IPS-18a (cell line): ENCODE measurements at regions not wholly inside any gene's neighbourhood (a gene's known extent, or its start where the extent isn't known, plus 50 kb on each side); places are given as distances from the start of the nearest gene placed in this dataset.
A peak's percentile ranks its signal among the peaks of the same experiment; 100 is the strongest.

Experiments used
- H3K27ac ChIP-seq: one replicate; pipeline ENCODE4 v1.5.1; 2013; ENCODE audit warnings: low read length
- H3K27me3 ChIP-seq: one replicate; pipeline ENCODE4 v1.6.1; 2013; ENCODE audit warnings: mild to moderate bottlenecking, low read length; ENCODE audit not compliant: control insufficient read depth, insufficient read depth
- H3K36me3 ChIP-seq: one replicate; pipeline ENCODE4 v1.6.1; 2013; ENCODE audit warnings: low read depth, low read length; ENCODE audit not compliant: control insufficient read depth
- H3K4me1 ChIP-seq: one replicate; pipeline ENCODE4 v1.6.1; 2013; ENCODE audit warnings: low read depth, low read length; ENCODE audit not compliant: control insufficient read depth
- H3K4me3 ChIP-seq: one replicate; pipeline ENCODE4 v1.5.1; 2013; ENCODE audit warnings: low read length
- H3K9ac ChIP-seq: one replicate; pipeline ENCODE4 v1.6.1; 2013; ENCODE audit warnings: mild to moderate bottlenecking, low read length, moderate library complexity
- H3K9me3 ChIP-seq: one replicate; pipeline ENCODE4 v1.6.1; 2013; ENCODE audit warnings: low read depth, low read length; ENCODE audit not compliant: control insufficient read depth

DNA sequence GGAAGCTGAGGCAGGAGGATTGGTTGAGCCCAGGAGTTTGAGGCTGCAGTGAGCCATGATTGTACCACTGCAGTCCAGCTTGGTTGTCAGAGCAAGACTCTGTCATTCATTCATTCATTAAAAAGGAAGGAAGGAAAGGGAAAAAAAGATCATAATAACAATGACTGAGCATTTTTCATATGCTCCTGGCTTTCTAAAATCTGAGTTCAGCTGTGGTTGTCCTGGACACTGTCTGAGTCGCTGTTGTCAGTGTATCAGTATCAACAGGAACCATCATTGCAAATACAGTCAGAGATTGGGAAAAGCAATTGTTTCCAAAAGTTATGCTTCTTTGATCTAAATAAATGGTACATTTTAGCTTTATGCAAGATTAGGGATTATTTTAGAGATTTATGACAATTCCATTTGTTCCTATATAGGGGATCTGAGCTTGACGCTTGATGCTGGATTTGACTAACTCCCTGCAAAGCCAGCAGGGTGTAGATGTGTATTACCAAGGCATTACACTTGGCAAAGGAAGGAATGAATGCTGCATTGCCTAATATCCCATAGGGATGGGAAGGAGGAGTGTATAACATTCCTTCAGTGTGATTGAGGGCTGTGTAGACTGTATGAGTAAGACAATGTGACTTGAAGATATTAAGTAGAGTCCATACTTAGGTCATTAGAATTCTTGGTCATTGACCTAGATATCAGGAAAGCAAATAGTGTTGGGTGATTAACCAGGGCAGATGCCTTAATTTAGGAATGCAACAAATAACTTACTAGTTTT is 100.2 kb downstream of the DISP1 start:
- no peak overlapping the region for H3K9ac ChIP-seq
- H3K27ac ChIP-seq: no peak overlapping the region
- no peak overlapping the region for H3K4me3 ChIP-seq
- no peaks in the 10 kb centered on the region for H3K27me3 ChIP-seq
- no peaks in the 10 kb centered on the region for H3K9me3 ChIP-seq
- H3K36me3 ChIP-seq: no peaks in the 10 kb centered on the region
- H3K4me1 ChIP-seq: no peaks in the 10 kb centered on the region

- no peaks in the 10 kb centered on the region for H3K9me3 ChIP-seq
- H3K36me3 ChIP-seq: no peaks in the 10 kb centered on the region
- no peaks in the 10 kb centered on the region for H3K4me1 ChIP-seq
- H3K27me3 ChIP-seq: no peaks in the 10 kb centered on the region
- no peak overlapping the region for H3K27ac ChIP-seq
- H3K9ac ChIP-seq: no peak overlapping the region
- H3K4me3 ChIP-seq: no peak overlapping the region
Observed at GRCh38 chr1:222916100-222916499, 101.3 kb downstream of the DISP1 start.

- Histone ChIP-seq H3K9ac (no peak overlapping the region), H3K27ac (no peak overlapping the region)
Observed at GRCh38 chr1:222918801-222919477, 104.1 kb downstream of the DISP1 start.

DNA sequence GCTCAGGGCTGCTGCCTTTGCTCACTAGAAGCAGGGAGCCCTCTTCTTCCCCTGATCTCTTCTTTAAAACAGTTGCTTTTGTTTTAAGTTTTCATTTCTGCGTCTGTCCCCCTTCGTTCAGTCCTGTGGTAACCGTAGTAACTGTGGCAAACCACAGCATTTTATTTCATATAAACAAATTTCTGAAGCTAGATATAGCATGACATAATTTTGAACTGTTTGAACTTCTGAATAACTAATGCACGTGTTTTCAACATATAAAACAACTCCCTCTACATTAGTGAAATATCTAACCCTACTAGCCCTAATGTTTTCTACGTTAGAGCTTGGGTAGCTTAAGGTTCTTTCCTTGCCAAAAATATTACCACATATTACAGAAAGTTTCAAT is 104.6 kb downstream of the DISP1 start:
- no peak overlapping the region for H3K27ac ChIP-seq
- no peaks in the 10 kb centered on the region for H3K9me3 ChIP-seq
- H3K9ac ChIP-seq: no peak overlapping the region

More at GRCh38 chr1:222918801-222919477, 104.1 kb downstream of the DISP1 start:
- Histone ChIP-seq H3K4me3 (no peak overlapping the region), H3K9me3 (no peaks in the 10 kb centered on the region), H3K4me1 (peaks cover 2% of the 10 kb centered on the region), H3K36me3 (no peaks in the 10 kb centered on the region), H3K27me3 (no peaks in the 10 kb centered on the region)

GRCh38 chr1:222920169-222920568 is 105.3 kb downstream of the DISP1 start:
- no peak overlapping the region for H3K27ac ChIP-seq
- no peak overlapping the region for H3K4me3 ChIP-seq
- no peak overlapping the region for H3K9ac ChIP-seq
- no peaks in the 10 kb centered on the region for H3K36me3 ChIP-seq
- peaks cover 3% of the 10 kb centered on the region for H3K4me1 ChIP-seq
- no peaks in the 10 kb centered on the region for H3K27me3 ChIP-seq
- H3K9me3 ChIP-seq: no peaks in the 10 kb centered on the region

More for the DNA sequence above, 104.6 kb downstream of the DISP1 start:
- no peak overlapping the region for H3K4me3 ChIP-seq
- H3K36me3 ChIP-seq: no peaks in the 10 kb centered on the region
- H3K4me1 ChIP-seq: peaks cover 3% of the 10 kb centered on the region
- H3K27me3 ChIP-seq: no peaks in the 10 kb centered on the region

DNA sequence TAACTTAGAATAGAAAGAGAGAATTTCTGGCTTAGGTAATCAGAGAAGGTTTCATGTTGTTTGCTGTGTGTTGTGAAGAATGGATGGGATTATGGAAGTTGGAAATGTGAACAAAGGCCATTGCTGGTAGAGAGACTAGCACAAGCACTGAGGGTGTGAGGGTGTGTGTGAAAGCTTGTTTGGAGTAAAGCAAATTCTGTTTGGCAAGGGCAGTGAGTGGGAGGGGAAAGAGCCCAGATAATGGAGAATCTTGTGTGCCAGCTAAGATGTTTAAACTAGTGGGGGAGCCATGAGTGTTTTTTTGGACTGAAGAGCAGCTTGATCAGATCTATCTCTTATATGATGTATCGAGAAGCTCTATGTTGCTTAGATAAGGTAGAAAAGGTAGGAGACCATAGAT is 107.1 kb downstream of the DISP1 start:
- H3K9ac ChIP-seq: no peak overlapping the region
- no peaks in the 10 kb centered on the region for H3K9me3 ChIP-seq
- H3K4me3 ChIP-seq: no peak overlapping the region
- H3K27me3 ChIP-seq: no peaks in the 10 kb centered on the region
- no peaks in the 10 kb centered on the region for H3K36me3 ChIP-seq
- H3K4me1 ChIP-seq: peaks cover 11% of the 10 kb centered on the region
- no peak overlapping the region for H3K27ac ChIP-seq

DNA sequence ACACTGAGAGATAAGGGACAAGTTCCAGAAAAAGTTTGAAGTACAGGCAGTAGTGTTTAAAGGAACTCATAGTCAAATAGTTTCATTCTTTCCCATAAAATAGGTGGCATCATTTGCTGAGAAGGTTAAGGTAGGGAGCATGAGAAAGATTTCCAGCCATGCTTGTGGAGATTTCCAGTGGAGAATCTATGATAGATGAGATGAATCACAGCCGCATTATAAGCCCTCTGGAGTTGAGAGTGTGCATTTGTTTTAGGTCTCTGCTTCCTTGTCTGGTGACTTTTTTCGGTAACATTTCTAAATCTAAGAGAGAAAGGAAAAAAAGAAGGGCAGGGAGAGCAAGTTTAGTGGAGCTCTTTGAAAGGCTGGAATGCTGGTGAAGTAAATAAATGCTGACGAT is 108.7 kb downstream of the DISP1 start:
- no peaks in the 10 kb centered on the region for H3K27me3 ChIP-seq
- H3K4me3 ChIP-seq: no peak overlapping the region
- H3K9ac ChIP-seq: no peak overlapping the region
- H3K36me3 ChIP-seq: no peaks in the 10 kb centered on the region
- H3K9me3 ChIP-seq: no peaks in the 10 kb centered on the region
- peaks cover 25% of the 10 kb centered on the region for H3K4me1 ChIP-seq
- no peak overlapping the region for H3K27ac ChIP-seq

- Histone ChIP-seq H3K9ac (no peak overlapping the region), H3K27ac (no peak overlapping the region), H3K36me3 (no peaks in the 10 kb centered on the region), H3K27me3 (no peaks in the 10 kb centered on the region), H3K9me3 (no peaks in the 10 kb centered on the region), H3K4me3 (no peak overlapping the region), H3K4me1 (peaks cover 31% of the 10 kb centered on the region)
Observed at GRCh38 chr1:222924136-222924706, 109.4 kb downstream of the DISP1 start.

- no peak overlapping the region for H3K9ac ChIP-seq
- no peaks in the 10 kb centered on the region for H3K36me3 ChIP-seq
- no peaks in the 10 kb centered on the region for H3K27me3 ChIP-seq
- peaks cover 39% of the 10 kb centered on the region for H3K4me1 ChIP-seq
- no peak overlapping the region for H3K4me3 ChIP-seq
- H3K9me3 ChIP-seq: no peaks in the 10 kb centered on the region
- H3K27ac ChIP-seq: no peak overlapping the region
Observed at GRCh38 chr1:222926566-222926965, 111.7 kb downstream of the DISP1 start.

DNA sequence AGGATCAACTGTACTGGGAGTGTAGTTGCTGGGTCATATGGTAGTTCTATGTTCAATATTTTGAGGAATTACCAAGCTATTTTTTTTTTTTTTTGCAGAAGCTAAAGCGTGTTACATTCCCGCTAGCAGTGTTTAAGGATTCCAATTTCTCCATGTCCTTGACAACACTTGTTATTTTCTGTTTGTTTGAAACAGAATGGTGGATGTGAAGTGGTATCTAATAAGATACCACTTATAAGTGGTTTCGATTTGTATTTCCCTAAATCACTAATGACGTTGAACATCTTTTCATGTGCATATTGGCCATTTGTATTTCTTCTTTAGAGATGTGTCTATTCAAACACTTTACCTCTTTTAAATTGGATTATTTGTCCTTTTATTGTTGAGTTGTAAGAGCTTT is 112.2 kb downstream of the DISP1 start:
- H3K4me1 ChIP-seq: peaks cover 39% of the 10 kb centered on the region
- no peak overlapping the region for H3K4me3 ChIP-seq
- H3K27me3 ChIP-seq: no peaks in the 10 kb centered on the region
- no peaks in the 10 kb centered on the region for H3K9me3 ChIP-seq
- no peaks in the 10 kb centered on the region for H3K36me3 ChIP-seq
- H3K9ac ChIP-seq: no peak overlapping the region
- no peak overlapping the region for H3K27ac ChIP-seq

- peaks cover 39% of the 10 kb centered on the region for H3K4me1 ChIP-seq
- H3K9ac ChIP-seq: peak overlapping the region; percentile 26
- H3K36me3 ChIP-seq: no peaks in the 10 kb centered on the region
- no peaks in the 10 kb centered on the region for H3K9me3 ChIP-seq
- peak overlapping the region; percentile 38 for H3K4me3 ChIP-seq
- H3K27ac ChIP-seq: peak overlapping the region; percentile 30
- H3K27me3 ChIP-seq: no peaks in the 10 kb centered on the region
Observed at GRCh38 chr1:222928212-222928611, 113.4 kb downstream of the DISP1 start.
